ENCODE measurements at regions not wholly inside any gene's neighbourhood (a gene's known extent, or its start where the extent isn't known, plus 50 kb on each side); places are given as distances from the start of the nearest gene placed in this dataset.
"Not testable (repeated sequence)": the region's sequence is repeated elsewhere in the genome, so short reads cannot be mapped to it uniquely, and the experiment has no call there.

DNA sequence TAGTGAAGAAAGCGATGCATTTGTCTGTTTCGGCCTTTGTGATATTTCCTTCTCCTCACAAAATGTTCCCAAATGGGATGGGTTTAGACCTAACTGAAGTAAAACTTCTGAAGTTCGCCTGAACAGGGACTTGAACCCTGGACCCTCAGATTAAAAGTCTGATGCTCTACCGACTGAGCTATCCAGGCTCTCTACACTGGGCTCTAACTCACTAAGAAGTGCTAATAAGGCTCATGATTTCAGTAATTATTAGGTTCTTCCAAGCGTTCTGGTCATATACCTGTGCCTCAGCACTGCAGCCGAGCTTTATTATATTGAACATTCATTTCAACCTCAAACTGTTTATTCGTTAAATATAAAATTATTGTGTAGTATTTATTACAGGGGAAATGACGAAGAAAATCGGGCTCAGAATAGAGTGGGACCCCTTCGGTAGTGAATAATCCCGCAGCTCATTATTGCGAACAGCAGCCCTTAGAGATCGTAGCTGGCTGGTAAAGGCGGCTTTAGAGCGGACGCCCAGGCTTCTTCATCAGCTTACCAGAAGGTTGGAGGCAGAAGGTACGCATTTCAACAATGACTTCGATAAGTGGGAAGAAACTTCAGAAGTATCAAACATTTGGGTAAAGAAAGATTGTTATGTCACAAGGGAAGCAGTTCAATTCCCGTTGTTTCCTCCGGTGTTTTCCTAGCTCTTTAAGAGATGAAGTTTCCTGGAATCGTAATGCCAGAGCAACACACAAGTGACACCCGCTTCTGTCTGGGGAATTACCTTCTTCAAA lies 119.0 kb upstream of the ZNF184 start:
- peak in 1 of 2 experiments; percentile 28 for DNase-seq (ENCODE audit: low read depth in 2 of 2)

DNA sequence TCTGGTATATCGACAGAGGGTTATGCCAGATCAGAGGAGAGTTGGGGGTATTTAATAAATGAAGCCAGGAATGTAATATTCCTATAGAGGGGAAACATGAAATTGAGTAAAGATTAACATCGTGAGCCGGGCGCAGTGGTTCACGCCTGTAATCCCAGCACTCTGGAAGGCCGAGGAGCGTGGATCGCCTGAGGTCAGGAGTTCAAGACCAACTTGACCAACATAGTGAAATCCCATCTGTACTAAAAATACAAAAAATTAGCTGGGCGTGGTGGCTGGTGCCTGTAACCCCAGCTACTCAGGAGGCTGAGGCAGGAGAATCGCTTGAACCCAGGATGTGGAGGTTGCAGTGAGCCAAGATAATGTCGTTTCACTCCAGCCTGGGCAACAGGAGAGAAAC lies 112.4 kb upstream of the ZNF184 start:
- not testable (repeated sequence) for DNase-seq (ENCODE audit: low read depth in 2 of 2)

DNA sequence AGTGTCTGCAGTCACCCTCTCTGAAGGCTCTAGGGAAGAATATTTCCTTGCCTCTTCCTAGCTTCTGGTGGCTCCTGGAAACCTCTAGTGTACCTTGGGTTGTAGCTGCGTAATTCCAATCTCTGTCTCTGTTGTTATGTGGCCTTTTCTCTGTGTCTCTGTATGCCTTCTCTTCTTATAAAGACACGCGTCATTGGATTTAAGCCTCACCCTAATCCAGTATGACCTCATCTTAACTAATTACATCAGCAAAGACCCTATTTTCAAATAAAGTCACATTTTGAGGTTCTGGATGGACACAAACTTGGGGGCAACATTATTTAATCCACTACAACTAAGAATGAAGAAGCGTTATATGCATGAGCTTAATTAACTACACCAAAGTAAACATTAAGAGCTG lies 111.4 kb upstream of the ZNF184 start:
- no peak for DNase-seq (ENCODE audit: low read depth in 2 of 2)

DNA sequence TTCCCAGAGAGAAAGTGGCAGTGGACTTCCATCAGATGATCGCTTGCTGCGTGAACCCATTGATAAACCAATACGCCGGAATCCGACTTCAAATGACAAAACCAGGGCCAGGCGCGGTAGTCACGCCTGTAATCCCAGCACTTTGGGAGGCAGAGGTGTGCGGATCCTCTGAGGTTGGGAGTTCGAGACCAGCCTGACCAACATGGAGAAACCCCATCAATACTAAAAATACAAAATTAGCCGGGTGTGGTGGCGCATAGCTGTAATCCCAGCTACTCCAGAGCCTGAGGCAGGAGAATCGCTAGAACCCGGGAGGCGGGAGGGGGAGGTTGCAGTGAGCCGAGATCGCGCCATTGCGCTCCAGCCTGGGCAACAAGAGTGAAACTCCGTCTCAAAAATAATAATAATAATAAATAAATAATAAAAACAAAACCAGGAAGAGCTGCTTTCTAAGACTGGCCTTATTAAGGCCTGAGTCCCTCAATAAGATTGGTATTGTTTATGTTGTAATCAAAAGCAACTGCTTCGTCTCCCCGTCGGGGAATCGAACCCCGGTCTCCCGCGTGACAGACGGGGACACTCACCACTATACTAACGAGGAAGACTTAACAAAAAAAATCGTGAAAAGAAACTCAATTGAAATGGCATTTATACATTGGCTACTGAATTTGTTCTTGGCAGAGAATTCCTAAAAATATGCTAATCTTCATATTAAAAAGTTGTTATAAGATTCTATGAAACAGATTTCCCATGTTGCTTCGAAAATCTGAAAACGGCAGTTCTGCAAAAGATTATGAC lies 110.2 kb upstream of the ZNF184 start:
- DNase-seq (ENCODE audit: low read depth in 2 of 2), result peak; percentile 31 to 72

DNA sequence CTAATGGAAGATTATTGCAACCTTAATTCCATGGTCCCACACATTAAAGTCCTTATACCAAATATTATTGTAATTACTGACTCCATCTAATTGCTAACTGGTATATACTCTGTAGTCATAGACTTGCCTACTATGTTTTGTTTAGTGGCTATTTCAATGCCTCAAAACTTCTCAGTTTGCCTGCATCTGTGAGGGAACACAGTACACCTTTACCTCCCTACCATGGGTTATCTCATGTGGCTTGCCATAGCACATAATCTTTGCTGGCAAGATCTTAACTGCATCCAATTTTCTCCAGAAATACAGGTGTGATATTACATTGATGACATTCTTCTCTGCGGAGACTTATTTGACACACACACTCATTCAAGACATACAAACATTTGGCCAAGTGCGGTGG lies 107.1 kb upstream of the ZNF184 start:
- no peak for DNase-seq (ENCODE audit: low read depth in 2 of 2)

DNA sequence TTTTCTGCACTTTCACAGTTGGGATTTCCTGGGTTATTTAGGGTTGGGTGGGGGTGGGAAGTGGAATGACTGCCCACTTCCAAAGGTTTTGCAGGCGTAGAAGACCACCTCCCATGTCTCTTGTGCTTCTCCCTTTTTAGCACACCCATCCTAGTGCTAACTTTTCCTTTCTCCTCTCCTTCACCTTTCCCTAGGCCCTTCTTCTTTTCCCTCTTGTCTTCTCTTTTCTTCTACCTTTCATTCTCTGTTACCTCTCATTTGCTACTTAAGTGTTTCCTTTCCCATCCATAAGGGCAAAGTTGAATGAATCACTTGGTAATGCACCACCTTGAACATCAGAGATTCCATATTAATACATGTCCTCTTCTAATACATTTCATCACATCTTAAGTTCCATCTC lies 105.0 kb upstream of the ZNF184 start:
- no peak for DNase-seq (ENCODE audit: low read depth in 2 of 2)

DNA sequence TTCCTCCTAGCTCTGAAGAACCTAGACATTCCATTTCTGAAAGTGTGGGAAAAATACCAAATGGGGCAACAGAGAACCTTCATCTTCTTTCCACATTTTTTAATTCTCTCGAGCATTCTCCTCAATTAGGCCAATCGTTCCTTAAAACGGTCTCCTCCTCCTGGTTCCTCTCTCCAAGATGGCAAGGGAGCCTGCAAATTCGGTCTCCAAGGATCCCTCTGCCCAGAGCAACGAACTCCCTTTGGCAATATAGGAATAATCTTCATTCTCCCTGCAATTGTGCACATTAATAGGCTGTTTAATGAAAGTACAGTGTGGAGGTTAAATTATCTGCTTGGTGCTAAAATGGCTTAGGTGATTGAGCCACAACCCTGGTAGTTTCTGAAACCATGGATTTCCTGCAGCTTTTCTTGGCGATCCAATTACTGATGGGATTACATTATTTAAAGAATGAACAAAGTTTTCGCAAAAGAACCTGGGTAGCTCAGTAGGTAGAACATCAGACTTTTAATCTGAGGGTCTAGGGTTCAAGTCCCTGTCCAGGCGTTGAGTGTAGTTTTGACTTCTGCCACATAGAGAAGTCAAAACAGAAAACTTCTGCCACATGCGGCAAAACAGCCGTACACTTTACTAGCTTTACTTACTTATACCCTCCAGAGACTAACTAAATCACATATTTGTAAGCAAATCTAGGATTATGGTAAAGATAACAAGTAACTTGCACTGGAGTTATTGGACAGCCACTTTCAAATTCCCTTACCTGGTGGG lies 102.9 kb upstream of the ZNF184 start:
- no peak for DNase-seq (ENCODE audit: low read depth in 2 of 2)

DNA sequence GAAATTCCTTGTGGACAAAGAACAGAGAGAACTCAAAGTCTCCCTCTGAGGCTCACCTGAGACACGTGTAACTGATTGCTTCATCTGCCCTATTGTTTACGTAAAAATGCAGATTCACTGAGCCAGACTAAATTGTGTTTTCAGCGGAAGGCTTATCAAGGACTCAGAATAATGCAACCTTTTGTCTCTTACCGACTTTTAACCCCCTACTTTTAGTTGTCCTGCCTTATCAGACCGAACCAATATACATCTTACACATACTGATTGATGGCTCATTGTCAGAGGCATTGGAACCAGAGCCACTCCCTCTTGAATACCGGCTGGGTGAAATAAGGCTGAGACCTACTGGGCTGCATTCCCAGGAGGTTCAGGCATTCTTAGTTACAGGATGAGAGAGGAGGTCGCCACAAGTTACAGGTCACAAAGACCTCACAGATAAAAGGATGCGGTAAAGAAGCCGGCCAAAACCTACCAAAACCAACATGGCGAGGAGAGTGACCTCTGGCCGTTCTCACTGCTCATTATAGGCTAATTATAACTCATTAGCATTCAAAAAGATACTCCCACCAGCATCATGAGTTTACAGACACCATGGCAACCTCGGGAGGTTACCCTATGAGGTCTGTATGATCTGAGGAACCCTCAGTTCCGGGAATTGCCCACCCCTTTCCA lies 95.5 kb upstream of the ZNF184 start:
- no peak for DNase-seq (ENCODE audit: low read depth in 2 of 2)

DNA sequence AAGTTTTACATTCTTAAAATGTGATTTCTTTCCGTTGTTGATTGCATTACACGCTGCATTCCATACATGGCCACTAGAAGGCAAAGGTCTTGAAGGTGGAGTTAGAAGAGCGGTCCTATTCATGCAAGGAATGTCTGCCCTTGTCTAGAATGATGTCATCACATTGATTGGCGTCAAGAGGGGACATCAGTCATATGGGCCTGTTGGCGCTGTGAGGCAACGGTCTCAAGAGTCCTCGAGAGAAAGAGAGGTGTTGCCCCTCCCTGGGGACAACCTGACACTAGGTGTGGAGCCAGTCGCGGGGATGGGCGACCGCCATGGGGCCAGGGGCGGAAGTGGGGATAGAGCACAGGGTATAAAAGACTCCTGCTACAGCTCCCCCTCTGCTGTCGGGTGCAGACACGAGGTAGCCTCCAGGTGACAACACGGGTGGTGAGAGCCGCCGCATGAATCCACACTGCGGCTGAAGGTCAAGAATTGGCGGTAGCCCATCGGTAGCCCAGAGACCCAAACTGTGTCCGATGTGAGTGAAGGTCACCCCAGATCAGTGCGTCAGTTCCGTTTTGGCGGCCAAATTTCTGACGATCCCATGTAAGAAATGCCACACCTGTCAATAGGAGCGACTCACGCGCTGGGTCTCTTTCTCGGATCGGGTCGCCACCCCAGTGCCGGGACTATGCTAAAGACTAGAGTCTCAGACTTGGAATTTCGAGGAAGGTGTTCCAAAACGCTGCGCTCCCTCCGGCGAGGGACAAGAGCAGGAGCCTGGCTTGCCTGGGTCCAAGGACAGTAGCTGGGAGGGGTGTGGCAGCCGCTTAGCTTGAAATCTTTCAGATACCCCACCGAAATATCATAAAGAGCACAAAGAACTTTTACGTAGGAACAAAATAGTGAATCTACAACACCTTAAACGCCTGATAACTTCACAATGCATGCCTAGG lies 93.2 kb upstream of the ZNF184 start:
- DNase-seq (ENCODE audit: low read depth in 2 of 2), result no peak

DNA sequence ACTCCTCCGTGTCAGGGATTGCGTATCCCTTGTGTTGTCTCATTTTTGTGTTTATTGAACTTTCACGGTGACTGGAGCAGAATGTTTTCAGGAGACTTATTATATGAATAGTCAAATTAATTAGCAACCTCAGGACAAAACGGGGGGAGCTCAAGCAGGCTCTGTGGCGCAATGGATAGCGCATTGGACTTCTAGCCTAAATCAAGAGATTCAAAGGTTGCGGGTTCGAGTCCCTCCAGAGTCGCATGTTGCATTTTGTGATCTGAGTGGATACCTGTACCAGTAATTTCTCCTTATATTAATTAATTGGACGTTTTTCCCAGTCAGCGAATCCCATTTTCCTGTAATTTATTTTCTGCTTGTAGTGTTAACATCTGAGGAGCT lies 89.1 kb upstream of the ZNF184 start:
- no peak for DNase-seq (ENCODE audit: low read depth in 2 of 2)

DNA sequence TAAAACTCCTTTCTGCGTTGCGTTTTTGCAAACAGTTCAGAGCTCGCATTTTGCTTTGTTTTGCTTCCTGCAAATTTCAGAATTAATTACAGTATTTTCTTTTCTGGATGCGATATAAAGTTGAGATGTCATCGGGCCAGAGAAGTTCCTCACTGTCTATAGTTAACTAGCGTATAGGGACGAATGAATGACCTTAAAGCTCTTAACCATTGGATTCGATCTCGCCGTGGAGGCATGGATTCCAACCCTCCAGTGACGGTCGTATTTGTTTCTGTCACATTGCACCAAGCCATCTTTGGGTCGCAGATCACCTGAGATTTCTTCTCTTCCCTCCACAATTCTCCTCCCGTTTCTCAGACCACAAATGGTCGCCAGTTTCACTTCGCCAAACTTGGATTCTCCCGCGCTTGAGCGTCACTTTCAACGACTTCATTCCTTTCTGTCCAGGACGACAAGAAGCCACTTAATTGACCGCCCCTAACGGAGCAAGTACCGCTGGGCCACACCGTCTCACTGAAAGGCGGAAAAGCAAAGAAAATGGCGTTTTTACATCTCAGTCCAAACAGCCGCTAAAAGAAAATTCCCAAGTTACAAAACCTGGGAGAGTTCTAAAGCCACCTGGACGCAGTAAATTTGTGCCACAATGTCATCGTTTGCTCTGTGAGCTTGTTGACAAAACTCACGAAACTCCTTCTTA lies 85.3 kb upstream of the ZNF184 start:
- DNase-seq (ENCODE audit: low read depth in 2 of 2), result no peak

DNA sequence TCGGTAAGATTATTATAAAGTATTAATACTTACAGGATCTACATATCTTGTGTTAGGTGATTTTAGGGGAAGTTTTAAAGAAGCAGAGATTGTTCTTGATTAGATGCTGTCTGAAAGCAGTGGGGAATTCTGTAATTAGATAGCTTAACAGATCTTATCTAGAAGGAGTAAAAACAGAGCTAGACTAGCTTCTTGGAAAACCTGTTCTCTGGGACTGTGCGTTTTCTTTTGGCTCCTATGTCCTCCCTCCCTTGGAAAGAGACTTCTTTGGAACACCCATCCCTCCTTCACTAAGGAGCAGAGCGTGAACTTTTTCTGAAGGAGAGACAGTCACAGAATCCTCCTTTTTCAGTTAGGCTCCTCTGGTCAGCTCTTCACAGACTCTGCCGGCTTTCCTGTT lies 83.5 kb upstream of the ZNF184 start:
- no peak for DNase-seq (ENCODE audit: low read depth in 2 of 2)

DNA sequence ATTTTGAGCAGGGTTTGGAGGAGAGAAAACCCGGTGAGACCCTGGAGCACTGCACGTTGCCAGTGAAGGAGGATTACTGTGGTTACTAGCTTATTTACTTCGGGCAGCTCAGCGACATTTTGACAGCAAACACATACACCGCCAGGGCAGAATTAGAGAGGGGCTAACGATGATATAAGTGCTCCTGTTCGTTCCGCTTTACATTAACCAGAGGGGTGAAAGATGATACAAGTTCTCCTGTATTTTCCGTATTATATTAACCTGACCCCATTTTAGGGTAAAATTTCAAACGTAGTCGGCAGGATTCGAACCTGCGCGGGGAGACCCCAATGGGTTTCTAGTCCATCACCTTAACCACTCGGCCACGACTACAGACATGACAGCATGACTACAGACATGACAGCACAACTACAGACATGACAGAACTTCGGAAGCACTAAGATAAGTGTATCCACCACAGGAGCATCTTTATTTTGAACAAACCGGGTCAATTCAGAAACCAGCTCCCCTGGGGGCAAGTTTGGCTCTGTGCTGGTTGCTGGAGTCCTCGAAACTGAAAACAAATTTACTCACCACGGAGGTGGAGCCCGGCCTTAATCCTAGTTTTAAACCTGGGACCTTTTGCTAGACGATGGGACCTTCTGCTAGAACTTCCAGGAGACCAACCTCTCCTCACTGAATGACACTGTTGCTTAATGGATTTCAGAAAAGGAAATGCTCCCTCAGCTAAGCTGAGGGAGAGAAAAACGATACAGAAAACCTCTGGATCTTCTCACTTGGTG lies 80.4 kb upstream of the ZNF184 start:
- DNase-seq (ENCODE audit: low read depth in 2 of 2), result peak in 1 of 2 experiments; percentile 65

DNA sequence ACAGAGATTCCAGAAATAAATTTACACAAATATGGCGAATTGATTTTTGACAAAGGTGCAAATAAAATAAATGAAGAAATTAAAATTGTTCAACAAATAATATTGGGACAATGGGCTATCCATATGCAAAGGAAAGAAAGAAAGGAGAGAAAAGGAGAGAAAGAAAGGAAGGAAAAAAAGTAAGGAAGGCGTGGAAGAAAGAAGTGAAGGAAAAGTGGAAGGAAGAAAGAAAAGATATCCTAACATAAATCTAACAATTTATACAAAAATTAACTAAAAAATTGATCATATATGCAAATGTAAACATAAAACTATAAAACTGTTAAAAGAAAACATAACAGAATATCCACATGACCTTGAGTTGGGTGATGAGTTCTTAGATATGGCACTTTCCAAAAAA lies 78.7 kb upstream of the ZNF184 start:
- DNase-seq (ENCODE audit: low read depth in 2 of 2), result no peak

DNA sequence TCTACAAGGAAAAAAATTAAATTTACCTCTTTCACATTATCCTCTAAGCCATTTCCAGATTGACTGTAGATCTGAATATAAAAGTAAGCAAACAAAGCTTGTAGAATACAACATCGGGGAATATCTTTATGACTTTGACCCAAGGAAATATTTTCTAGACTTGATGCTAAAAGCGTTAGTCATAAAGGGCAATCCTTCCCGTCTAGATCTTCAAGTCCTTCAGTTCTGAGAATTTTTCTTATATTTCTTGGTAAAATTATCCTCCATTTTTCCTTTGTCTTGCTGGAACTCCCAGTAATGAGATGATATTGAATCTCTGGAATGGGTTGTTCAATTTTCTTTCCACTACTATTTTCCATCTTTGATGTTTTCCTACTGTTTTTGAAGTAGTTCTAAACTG lies 77.8 kb upstream of the ZNF184 start:
- no peak for DNase-seq (ENCODE audit: low read depth in 2 of 2)

DNA sequence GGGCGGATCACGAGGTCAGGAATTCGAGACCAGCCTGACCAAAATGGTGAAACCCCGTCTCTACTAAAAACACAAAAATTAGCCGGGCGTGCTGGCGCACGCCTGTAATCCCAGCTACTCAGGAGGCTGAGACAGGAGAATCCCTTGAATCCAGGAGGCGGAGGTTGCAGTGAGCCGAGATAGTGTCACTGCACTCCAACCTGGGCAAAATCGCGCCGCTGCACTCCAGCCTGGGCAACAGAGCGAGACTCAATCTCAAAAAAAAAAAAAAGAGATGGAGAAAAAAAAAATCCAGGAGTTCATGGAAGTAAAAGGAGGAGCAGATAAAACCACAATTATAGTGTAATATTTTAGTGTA lies 76.3 kb upstream of the ZNF184 start:
- DNase-seq (ENCODE audit: low read depth in 2 of 2), result not testable (repeated sequence)

DNA sequence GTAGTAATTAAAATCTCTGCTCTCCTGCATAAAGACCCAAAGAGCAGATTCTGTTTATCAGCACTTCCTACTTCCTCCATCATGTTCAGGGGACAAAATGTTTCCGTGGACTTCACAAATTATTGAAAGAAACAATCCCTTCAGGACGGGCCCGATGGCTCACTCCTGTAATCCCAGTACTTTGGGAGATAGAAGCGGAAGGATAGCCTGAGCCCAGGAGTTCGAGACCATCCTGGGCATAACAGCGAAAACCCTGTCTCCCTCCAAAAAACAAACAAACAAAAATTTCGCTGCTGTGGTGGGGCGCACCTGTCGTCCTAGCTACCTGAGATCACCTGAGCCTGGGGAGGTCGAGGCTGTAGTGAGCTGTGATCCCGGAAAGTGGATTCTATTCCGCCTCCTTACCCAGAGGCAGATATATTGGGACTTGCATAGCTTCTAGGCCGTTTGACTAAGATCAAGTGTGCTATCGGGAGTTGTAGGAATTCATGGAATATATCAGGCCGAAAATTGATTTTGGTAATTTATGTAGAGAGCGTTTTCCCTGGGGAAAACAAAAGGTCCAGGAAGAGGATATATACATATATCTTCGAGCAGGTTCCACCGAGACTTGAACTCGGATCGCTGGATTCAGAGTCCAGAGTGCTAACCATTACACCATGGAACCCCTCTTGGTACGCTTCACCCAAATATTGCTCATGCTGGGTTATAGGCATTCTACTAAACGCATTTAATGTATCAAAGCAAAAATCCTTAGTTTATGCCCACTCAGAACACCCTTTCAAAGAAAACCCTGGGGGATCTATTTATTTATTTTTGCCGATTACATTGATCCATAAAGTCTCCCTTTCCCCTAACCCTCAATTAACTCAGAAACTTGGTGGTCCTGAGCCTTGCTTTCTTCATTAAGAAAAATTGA lies 74.5 kb upstream of the ZNF184 start:
- DNase-seq (ENCODE audit: low read depth in 2 of 2), result peak in 1 of 2 experiments; percentile 58

DNA sequence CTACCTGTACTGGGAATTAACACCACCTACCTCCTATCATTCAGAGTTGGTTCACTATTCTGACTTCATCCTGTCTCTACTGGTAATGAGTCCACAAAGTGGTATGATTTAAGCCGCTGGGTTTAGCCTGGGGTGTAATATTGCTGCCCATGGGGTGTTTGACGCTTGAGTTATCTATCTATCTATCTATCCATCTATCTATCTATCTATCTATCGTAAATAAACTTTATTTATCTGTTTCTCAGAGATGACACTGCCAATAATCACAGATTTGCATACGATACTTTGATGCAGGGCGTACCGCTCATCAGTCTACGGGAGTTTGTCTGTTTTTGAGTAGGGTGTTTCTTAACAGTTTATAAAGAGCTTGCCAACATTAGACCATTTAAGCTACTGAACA lies 73.6 kb upstream of the ZNF184 start:
- no peak for DNase-seq (ENCODE audit: low read depth in 2 of 2)
